ENCODE measurements at regions not wholly inside any gene's neighbourhood (a gene's known extent, or its start where the extent isn't known, plus 50 kb on each side); places are given as distances from the start of the nearest gene placed in this dataset.
A peak's percentile ranks its signal among the peaks of the same experiment; 100 is the strongest.

GRCh38 chr2:128812183-128812940, 493.7 kb upstream of the HS6ST1 start:
- Histone ChIP-seq H3K36me3 (no peaks in the 10 kb centered on the region), H3K9me3 (peaks cover 0 to 3% of the 10 kb centered on the region in 2 donors), H3K4me3 (no peak overlapping the region), H3K4me1 (no peaks in the 10 kb centered on the region), H3K27ac (no peak overlapping the region), H3K27me3 (no peaks in the 10 kb centered on the region)
- DNase-seq (no peak), ATAC-seq (no peak)
- intact Hi-C loops (cut with DNase I), result no loop called here
- TF ChIP-seq CTCF (IDR thresholded peaks at IDR 0.05), result no peak

DNA sequence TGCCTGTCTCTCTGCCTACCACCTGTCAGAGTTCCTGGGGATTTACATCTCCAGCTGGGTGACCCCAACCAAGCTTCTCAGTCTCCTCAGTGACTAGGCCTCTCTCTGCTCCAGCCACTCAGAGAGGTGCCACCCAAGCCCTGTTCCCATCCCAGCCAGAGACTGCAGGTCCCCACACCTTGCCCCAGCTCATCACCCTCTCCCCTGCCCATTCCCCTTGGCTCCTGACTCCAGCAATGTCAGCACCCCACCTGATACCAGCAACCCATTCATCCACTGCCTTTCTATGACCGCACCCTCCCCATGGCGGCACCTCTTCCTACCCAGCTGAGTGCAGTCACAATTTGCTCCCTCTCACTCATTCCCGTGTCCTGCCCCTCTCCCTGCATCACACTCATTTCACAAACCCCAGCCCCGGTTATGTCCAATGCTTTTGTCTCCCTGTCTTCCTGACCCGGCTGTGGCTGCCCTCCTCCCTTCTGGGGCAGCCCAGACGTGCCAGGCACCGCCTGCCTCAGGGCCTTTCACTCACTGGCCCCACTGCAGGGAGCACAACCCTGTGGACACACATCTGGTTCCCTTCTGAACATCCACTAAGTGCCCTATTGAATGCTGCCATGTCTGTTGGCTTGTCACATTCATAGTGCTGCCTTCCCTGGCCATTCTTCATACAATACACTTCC, 494.8 kb upstream of the HS6ST1 start:
- Histone ChIP-seq H3K27ac (no peak overlapping the region), H3K4me3 (no peak overlapping the region), H3K27me3 (no peaks in the 10 kb centered on the region), H3K9me3 (no peaks in the 10 kb centered on the region), H3K36me3 (no peaks in the 10 kb centered on the region), H3K4me1 (no peaks in the 10 kb centered on the region)
- intact Hi-C loops (cut with DNase I), result no loop called here
- DNase-seq, result no peak
- no peak for TF ChIP-seq CTCF (IDR thresholded peaks at IDR 0.05)
- no peak for ATAC-seq

DNA sequence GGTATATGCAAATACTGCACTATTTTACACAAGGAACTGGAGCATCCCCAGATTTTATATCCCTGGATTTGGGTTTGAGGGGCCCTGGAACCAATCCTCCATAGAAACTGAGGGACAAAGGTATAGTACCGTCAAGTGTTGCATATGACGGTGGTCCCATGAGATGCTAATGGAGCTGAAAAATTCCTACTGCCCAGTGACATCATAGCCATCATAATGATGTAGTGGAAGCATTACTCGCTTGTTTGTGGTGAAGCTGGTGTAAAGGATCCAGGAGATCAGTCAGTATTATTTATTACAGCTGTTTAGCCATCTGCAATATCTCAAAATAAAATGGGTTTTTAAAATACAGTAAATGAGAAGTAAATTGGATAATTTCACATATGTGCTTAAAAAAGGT, 496.6 kb upstream of the HS6ST1 start:
- H3K36me3 ChIP-seq, result no peaks in the 10 kb centered on the region
- ATAC-seq, result no peak
- intact Hi-C loops (cut with DNase I), result no loop called here

GRCh38 chr2:128817171-128817570, 498.5 kb upstream of the HS6ST1 start:
- intact Hi-C loops (cut with DNase I), result no loop called here
- peak in 1 of 4 donors; percentile 62 for DNase-seq
- Histone ChIP-seq H3K4me3 (no peak overlapping the region), H3K9me3 (no peaks in the 10 kb centered on the region), H3K36me3 (no peaks in the 10 kb centered on the region), H3K27ac (no peak overlapping the region), H3K27me3 (peaks cover 0 to 4% of the 10 kb centered on the region in 2 donors), H3K4me1 (no peaks in the 10 kb centered on the region)
- no peak for ATAC-seq
- TF ChIP-seq CTCF (IDR thresholded peaks at IDR 0.05), result no peak

More for the DNA sequence above, 496.6 kb upstream of the HS6ST1 start:
- Histone ChIP-seq H3K4me3 (no peak overlapping the region), H3K9me3 (no peaks in the 10 kb centered on the region), H3K27ac (no peak overlapping the region), H3K4me1 (no peaks in the 10 kb centered on the region), H3K27me3 (no peaks in the 10 kb centered on the region)
- no peak for TF ChIP-seq CTCF (IDR thresholded peaks at IDR 0.05)
- no peak for DNase-seq

DNA sequence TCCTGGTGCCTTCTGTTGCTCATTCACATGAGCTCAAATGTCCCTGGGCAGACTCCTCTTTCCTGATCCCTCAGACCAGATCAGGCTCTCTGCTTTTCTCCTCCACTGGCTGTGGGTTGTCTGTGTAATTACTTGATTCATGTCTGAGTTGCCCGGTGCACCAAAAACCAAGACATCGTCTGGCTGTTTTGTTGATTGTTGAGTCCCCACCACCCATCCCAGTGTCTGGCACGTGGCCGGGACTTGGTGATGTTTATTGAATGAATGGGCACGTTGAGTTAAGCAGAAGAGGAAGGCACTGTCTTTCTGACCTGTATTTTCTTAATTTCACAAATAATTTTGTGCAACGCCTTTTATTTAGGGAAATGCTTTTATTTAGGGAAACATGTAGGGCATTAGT, 499.1 kb upstream of the HS6ST1 start:
- Histone ChIP-seq H3K36me3 (no peaks in the 10 kb centered on the region), H3K4me1 (no peaks in the 10 kb centered on the region), H3K27ac (no peak overlapping the region), H3K9me3 (no peaks in the 10 kb centered on the region), H3K4me3 (no peak overlapping the region), H3K27me3 (peaks cover 0 to 5% of the 10 kb centered on the region in 2 donors)
- intact Hi-C loops (cut with DNase I), result no loop called here
- TF ChIP-seq CTCF (IDR thresholded peaks at IDR 0.05), result no peak
- peak in 1 of 4 donors; percentile 24 for DNase-seq
- no peak for ATAC-seq
